Large intestine (tissue), 3 donors: ENCODE measurements at regions not wholly inside any gene's neighbourhood (a gene's known extent, or its start where the extent isn't known, plus 50 kb on each side); places are given as distances from the start of the nearest gene placed in this dataset.

Source experiments
- DNase-seq, 2 donors: peaks; one replicate each; pipeline versions ENCODE4 v3.0.0 to v3.0.0-alpha.2; 2013
- H3K27ac ChIP-seq: one replicate; pipeline ENCODE4 v1.5.1; 2013; ENCODE audit warnings: low read length
- H3K27me3 ChIP-seq: 2 replicates; pipeline ENCODE4 v1.6.1; 2013; ENCODE audit warnings: low read length; ENCODE audit not compliant: control insufficient read depth, insufficient read depth
- H3K36me3 ChIP-seq: 2 replicates; pipeline ENCODE4 v1.6.1; 2013; ENCODE audit warnings: low read length; ENCODE audit not compliant: control insufficient read depth, insufficient read depth
- H3K4me1 ChIP-seq: one replicate; pipeline ENCODE4 v1.6.1; 2013; ENCODE audit warnings: low read length; ENCODE audit not compliant: control insufficient read depth, insufficient read depth
- H3K4me3 ChIP-seq: one replicate; pipeline ENCODE4 v1.5.1; 2013; ENCODE audit warnings: low read length
- H3K9me3 ChIP-seq: one replicate; pipeline ENCODE4 v1.6.1; 2013; ENCODE audit warnings: mild to moderate bottlenecking, low read depth, low read length, moderate library complexity; ENCODE audit not compliant: control insufficient read depth
- WGBS: methylation state at CpG from one replicate; pipeline ENCODE4 v1.1.5; 2013; ENCODE audit warnings: low lambda C conversion rate; ENCODE audit not compliant: insufficient coverage; 5-methylcytosine and 5-hydroxymethylcytosine counted together

- no peaks in the 10 kb centered on the region for H3K9me3 ChIP-seq
- no peaks in the 10 kb centered on the region for H3K27me3 ChIP-seq
- no CpG with 5 or more reads among the region's 5 CpGs for WGBS
- DNase-seq: no peak
- no peaks in the 10 kb centered on the region for H3K4me1 ChIP-seq
- no peak overlapping the region for H3K4me3 ChIP-seq
- H3K36me3 ChIP-seq: no peaks in the 10 kb centered on the region
- H3K27ac ChIP-seq: no peak overlapping the region
These were observed 565.3 kb upstream of the CRIM1 start for GRCh38 chr2:35790292-35790691.

GRCh38 chr2:35788543-35788942 lies 567.0 kb upstream of the CRIM1 start:
- Histone ChIP-seq H3K27me3 (no peaks in the 10 kb centered on the region), H3K36me3 (no peaks in the 10 kb centered on the region), H3K9me3 (no peaks in the 10 kb centered on the region), H3K4me3 (no peak overlapping the region), H3K27ac (no peak overlapping the region), H3K4me1 (no peaks in the 10 kb centered on the region)
- no CpG with 5 or more reads among the region's 10 CpGs for WGBS
- no peak for DNase-seq

GRCh38 chr2:35787302-35788031 lies 568.1 kb upstream of the CRIM1 start:
- DNase-seq: no peak
- no peaks in the 10 kb centered on the region for H3K36me3 ChIP-seq
- no peaks in the 10 kb centered on the region for H3K9me3 ChIP-seq
- H3K27me3 ChIP-seq: no peaks in the 10 kb centered on the region
- H3K4me3 ChIP-seq: no peak overlapping the region
- WGBS: no CpG with 5 or more reads among the region's 4 CpGs
- H3K27ac ChIP-seq: no peak overlapping the region
- no peaks in the 10 kb centered on the region for H3K4me1 ChIP-seq

- DNase-seq: no peak
- Histone ChIP-seq H3K27ac (no peak overlapping the region), H3K4me3 (no peak overlapping the region), H3K9me3 (no peaks in the 10 kb centered on the region), H3K27me3 (no peaks in the 10 kb centered on the region), H3K36me3 (no peaks in the 10 kb centered on the region), H3K4me1 (no peaks in the 10 kb centered on the region)
These were observed 570.0 kb upstream of the CRIM1 start for GRCh38 chr2:35785564-35785963.

GRCh38 chr2:35784777-35785176 lies 570.8 kb upstream of the CRIM1 start:
- Histone ChIP-seq H3K27ac (no peak overlapping the region), H3K9me3 (no peaks in the 10 kb centered on the region), H3K4me3 (no peak overlapping the region), H3K4me1 (no peaks in the 10 kb centered on the region), H3K27me3 (no peaks in the 10 kb centered on the region), H3K36me3 (no peaks in the 10 kb centered on the region)
- WGBS: no CpG with 5 or more reads among the region's 1 CpG
- DNase-seq: no peak

GRCh38 chr2:35783723-35784122 lies 571.9 kb upstream of the CRIM1 start:
- no peaks in the 10 kb centered on the region for H3K9me3 ChIP-seq
- no peaks in the 10 kb centered on the region for H3K36me3 ChIP-seq
- H3K4me3 ChIP-seq: no peak overlapping the region
- DNase-seq: peak in 1 of 2 donors; percentile 0
- 80% methylated on average over 1 of the region's 5 CpGs for WGBS
- no peaks in the 10 kb centered on the region for H3K4me1 ChIP-seq
- no peak overlapping the region for H3K27ac ChIP-seq
- H3K27me3 ChIP-seq: no peaks in the 10 kb centered on the region

GRCh38 chr2:35741556-35741955 lies 614.0 kb upstream of the CRIM1 start:
- Histone ChIP-seq H3K9me3 (no peaks in the 10 kb centered on the region), H3K4me3 (no peak overlapping the region), H3K4me1 (no peaks in the 10 kb centered on the region), H3K27ac (no peak overlapping the region), H3K36me3 (no peaks in the 10 kb centered on the region), H3K27me3 (no peaks in the 10 kb centered on the region)
- no CpG with 5 or more reads among the region's 2 CpGs for whole genome bisulfite sequencing
- peak in 1 of 2 donors; percentile 0 for DNase-seq

GRCh38 chr2:35731674-35732073 lies 623.9 kb upstream of the CRIM1 start:
- DNase-seq: no peak
- Histone ChIP-seq H3K4me3 (no peak overlapping the region), H3K4me1 (no peaks in the 10 kb centered on the region), H3K27me3 (no peaks in the 10 kb centered on the region), H3K9me3 (no peaks in the 10 kb centered on the region), H3K27ac (no peak overlapping the region), H3K36me3 (no peaks in the 10 kb centered on the region)

GRCh38 chr2:35714883-35715282 lies 640.7 kb upstream of the CRIM1 start:
- Histone ChIP-seq H3K36me3 (no peaks in the 10 kb centered on the region), H3K4me3 (no peak overlapping the region), H3K9me3 (no peaks in the 10 kb centered on the region), H3K27ac (no peak overlapping the region), H3K27me3 (no peaks in the 10 kb centered on the region), H3K4me1 (no peaks in the 10 kb centered on the region)
- DNase-seq: no peak
- 83% methylated on average over 1 of the region's 3 CpGs for WGBS

- Histone ChIP-seq H3K27ac (no peak overlapping the region), H3K9me3 (no peaks in the 10 kb centered on the region), H3K4me3 (no peak overlapping the region), H3K4me1 (no peaks in the 10 kb centered on the region), H3K27me3 (no peaks in the 10 kb centered on the region), H3K36me3 (no peaks in the 10 kb centered on the region)
- no peak for DNase-seq
- no CpG with 5 or more reads among the region's 2 CpGs for WGBS
These were observed 647.1 kb upstream of the CRIM1 start for GRCh38 chr2:35708411-35708923.

GRCh38 chr2:35688309-35688708 lies 667.3 kb upstream of the CRIM1 start:
- DNase-seq: peak; percentile 26 to 65
- Histone ChIP-seq H3K4me3 (no peak overlapping the region), H3K9me3 (no peaks in the 10 kb centered on the region), H3K36me3 (no peaks in the 10 kb centered on the region), H3K4me1 (no peaks in the 10 kb centered on the region), H3K27me3 (no peaks in the 10 kb centered on the region), H3K27ac (peak overlapping the region; percentile 46)
- WGBS: 60% methylated on average over 1 of the region's 4 CpGs
